ENCODE measurements at regions not wholly inside any gene's neighbourhood (a gene's known extent, or its start where the extent isn't known, plus 50 kb on each side); places are given as distances from the start of the nearest gene placed in this dataset.

DNA sequence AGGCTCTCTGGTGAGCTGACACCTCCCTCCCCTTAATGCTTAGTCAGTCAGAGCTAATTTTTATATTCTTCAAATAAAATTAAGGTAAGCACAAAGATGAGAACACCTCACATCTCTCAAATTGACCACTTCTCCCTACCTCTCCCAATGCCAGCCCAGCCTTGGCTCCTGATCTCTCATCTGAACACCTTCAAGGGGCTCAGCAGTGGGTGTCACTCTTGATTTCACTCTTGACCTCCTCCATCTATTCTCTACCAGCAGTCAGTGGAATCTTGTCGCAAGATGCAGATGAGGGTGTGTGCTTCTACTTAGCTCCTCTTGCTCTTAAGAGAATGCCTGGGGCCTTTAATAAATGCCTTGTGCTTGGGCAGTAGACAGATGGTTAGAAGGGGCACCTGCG, 309.0 kb upstream of the IRX3 start:
- H3K4me3 ChIP-seq (ENCODE audit: low read depth, low read length), result no peak overlapping the region
- TF ChIP-seq, protein P1, sequence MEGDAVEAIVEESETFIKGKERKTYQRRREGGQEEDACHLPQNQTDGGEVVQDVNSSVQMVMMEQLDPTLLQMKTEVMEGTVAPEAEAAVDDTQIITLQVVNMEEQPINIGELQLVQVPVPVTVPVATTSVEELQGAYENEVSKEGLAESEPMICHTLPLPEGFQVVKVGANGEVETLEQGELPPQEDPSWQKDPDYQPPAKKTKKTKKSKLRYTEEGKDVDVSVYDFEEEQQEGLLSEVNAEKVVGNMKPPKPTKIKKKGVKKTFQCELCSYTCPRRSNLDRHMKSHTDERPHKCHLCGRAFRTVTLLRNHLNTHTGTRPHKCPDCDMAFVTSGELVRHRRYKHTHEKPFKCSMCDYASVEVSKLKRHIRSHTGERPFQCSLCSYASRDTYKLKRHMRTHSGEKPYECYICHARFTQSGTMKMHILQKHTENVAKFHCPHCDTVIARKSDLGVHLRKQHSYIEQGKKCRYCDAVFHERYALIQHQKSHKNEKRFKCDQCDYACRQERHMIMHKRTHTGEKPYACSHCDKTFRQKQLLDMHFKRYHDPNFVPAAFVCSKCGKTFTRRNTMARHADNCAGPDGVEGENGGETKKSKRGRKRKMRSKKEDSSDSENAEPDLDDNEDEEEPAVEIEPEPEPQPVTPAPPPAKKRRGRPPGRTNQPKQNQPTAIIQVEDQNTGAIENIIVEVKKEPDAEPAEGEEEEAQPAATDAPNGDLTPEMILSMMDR (IDR thresholded peaks at IDR 0.05; ENCODE audit: low read depth, low read length), result no peak
- TF ChIP-seq POLR2A (IDR thresholded peaks at IDR 0.05; ENCODE audit: extremely low read depth, insufficient read length) (no peak), MYC (IDR thresholded peaks at IDR 0.05; ENCODE audit: low read depth, low read length) (no peak)
- TF ChIP-seq, protein P2, sequence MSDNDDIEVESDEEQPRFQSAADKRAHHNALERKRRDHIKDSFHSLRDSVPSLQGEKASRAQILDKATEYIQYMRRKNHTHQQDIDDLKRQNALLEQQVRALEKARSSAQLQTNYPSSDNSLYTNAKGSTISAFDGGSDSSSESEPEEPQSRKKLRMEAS (IDR thresholded peaks at IDR 0.05; ENCODE audit: low read depth, low read length), result no peak
- DNase-seq (ENCODE audit: low read depth), result no peak

DNA sequence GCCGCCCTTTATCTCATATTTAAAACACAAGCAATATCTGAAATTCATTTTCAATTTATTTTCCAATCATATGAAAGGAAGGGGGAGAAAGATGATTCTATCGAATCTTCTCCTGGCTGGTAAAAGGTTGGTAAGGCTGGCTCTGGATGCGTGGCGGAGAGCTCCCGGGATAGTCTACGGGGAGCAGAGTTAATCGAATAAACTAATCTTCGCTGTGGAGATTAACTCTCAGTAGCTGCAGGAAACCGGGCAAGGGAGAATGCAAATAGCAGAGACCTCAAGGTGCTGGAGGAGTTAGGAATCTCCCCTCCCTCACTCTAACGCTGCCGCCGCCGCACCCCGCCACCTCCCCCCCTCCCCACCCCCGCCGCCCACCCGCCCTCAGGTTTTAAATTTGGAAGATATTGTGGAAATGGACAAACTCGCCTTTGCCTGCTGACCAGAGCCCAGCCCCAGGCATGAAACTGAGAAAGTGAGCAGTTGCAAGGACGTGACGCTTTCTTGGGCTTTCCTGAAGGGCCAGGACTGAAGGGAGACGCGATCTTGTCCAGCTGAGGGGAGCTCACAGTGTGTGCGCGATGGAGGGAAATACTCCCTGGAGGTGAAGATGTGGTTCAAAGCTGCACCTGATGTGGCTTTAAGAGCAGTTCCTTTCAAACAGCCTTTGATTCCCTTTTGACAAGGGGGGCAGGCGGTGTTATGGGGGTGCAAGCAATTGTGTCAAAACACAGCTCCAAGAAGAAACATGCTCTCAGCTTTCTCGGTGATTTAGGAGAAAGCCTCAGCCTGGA, 308.2 kb upstream of the IRX3 start:
- DNase-seq (ENCODE audit: low read depth), result no peak
- no peak overlapping the region for H3K4me3 ChIP-seq (ENCODE audit: low read depth, low read length)
- TF ChIP-seq POLR2A (IDR thresholded peaks at IDR 0.05; ENCODE audit: extremely low read depth, insufficient read length) (no peak), MYC (IDR thresholded peaks at IDR 0.05; ENCODE audit: low read depth, low read length) (no peak)
- TF ChIP-seq, protein P1 (IDR thresholded peaks at IDR 0.05; ENCODE audit: low read depth, low read length), result no peak
- TF ChIP-seq, protein P2 (IDR thresholded peaks at IDR 0.05; ENCODE audit: low read depth, low read length), result no peak

DNA sequence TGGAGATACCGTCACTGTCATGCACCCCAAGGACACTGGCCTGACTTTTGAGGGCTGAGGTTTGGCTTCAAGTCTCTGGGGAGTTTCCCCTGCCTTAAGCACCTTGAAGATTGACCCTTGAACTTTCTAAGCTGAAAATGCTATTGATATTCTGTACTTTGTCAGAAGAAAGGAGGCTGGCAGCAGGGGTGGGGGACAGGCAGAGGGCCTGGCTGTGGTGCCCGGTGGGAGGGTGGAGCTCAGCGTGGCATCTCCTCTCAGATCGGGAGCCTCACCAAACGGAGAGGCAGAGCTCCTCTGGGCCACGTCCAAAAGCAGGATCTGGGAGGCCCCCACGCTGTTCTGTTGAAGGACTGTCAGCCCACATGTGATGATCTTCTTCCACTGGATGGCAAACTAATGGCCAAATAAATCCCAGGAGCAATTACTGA, 305.2 kb upstream of the IRX3 start:
- TF ChIP-seq POLR2A (IDR thresholded peaks at IDR 0.05; ENCODE audit: extremely low read depth, insufficient read length), result no peak
- no peak for TF ChIP-seq MYC (IDR thresholded peaks at IDR 0.05; ENCODE audit: low read depth, low read length)
- TF ChIP-seq, protein P2 (IDR thresholded peaks at IDR 0.05; ENCODE audit: low read depth, low read length), result no peak
- TF ChIP-seq, protein P1 (IDR thresholded peaks at IDR 0.05; ENCODE audit: low read depth, low read length), result no peak
- H3K4me3 ChIP-seq (ENCODE audit: low read depth, low read length), result no peak overlapping the region
- no peak for DNase-seq (ENCODE audit: low read depth)

DNA sequence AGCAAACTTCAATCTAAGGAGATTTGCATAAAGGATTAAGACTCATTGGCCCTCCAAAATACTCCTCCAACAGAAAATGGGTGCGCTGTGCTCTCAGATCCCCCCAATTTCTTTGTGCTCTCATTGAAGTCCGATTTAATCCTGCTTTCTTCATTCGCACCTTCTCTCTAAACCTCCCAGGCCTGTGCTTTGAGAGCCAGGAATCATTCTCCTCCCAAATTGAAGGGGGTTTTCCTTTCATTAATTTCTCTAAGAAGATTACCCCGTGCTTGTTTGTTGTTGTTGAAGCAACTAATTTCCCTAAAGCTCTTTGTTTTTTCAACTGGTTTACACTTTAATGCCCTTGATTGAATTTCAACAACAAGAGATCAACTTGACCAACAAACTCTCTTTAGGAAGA, 304.2 kb upstream of the IRX3 start:
- H3K4me3 ChIP-seq (ENCODE audit: low read depth, low read length), result no peak overlapping the region
- TF ChIP-seq, protein P1 (IDR thresholded peaks at IDR 0.05; ENCODE audit: low read depth, low read length), result no peak
- TF ChIP-seq POLR2A (IDR thresholded peaks at IDR 0.05; ENCODE audit: extremely low read depth, insufficient read length), result no peak
- no peak for TF ChIP-seq MYC (IDR thresholded peaks at IDR 0.05; ENCODE audit: low read depth, low read length)
- TF ChIP-seq, protein P2 (IDR thresholded peaks at IDR 0.05; ENCODE audit: low read depth, low read length), result no peak
- DNase-seq (ENCODE audit: low read depth), result no peak

DNA sequence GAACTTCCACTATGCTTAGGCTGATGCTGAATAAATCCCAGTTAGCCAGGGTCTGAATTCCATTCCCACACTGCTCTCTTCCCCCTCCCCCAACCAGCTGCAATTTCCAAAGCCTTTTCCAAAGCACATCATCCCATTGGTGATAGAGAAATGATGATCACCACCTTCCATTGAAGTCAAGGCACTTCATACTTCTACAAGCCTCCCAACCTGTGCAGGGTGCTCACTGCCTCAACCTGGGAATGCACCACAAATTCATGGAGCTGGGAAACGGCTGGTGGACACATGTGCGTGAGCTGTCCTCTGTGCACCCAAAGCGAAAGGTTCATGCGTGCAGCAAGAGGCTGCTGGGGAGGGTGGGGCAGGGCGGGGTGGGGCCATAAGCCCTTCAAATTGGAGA, 302.7 kb upstream of the IRX3 start:
- TF ChIP-seq MYC (IDR thresholded peaks at IDR 0.05; ENCODE audit: low read depth, low read length), result no peak
- TF ChIP-seq, protein P2 (IDR thresholded peaks at IDR 0.05; ENCODE audit: low read depth, low read length), result no peak
- H3K4me3 ChIP-seq (ENCODE audit: low read depth, low read length), result no peak overlapping the region
- DNase-seq (ENCODE audit: low read depth), result no peak

DNA sequence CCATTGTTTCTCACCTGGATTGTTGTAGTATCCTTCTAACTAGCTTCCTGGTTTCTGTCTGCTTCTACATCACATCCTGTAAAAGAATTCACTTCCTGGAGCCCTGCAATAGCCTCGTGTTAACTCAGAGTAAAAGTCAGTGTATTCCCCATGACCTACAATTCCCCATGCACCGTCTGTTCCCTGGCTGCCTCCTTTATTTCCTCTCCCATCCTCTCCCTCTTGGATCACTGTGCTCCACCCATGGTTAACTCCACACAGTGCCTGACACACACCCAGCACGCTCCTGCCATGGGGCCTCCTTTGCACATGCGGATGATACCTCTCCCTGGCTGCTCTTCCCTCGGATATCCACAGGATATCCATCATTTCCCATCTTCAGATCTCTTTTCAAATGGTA, 301.4 kb upstream of the IRX3 start:
- H3K4me3 ChIP-seq (ENCODE audit: low read depth, low read length), result no peak overlapping the region
- DNase-seq (ENCODE audit: low read depth), result no peak
- TF ChIP-seq POLR2A (IDR thresholded peaks at IDR 0.05; ENCODE audit: extremely low read depth, insufficient read length) (no peak), MYC (IDR thresholded peaks at IDR 0.05; ENCODE audit: low read depth, low read length) (no peak)
- TF ChIP-seq, protein P2 (IDR thresholded peaks at IDR 0.05; ENCODE audit: low read depth, low read length), result no peak
- TF ChIP-seq, protein P1 (IDR thresholded peaks at IDR 0.05; ENCODE audit: low read depth, low read length), result no peak
